K562 (cell line): ENCODE measurements at regions not wholly inside any gene's neighbourhood (a gene's known extent, or its start where the extent isn't known, plus 50 kb on each side); places are given as distances from the start of the nearest gene placed in this dataset.

Source experiments
- HEY1 ChIP-seq: fragments of 250-450 bp; sonication (Bioruptor Pico); IDR thresholded peaks from 2 replicates; pipeline ENCODE4 v1.5.0; 2020; ENCODE audit warnings: mild to moderate bottlenecking, moderate library complexity, borderline replicate concordance
- PML ChIP-seq: IDR thresholded peaks from 2 replicates; pipeline ENCODE4 v1.6.1; 2012; ENCODE audit warnings: low read length, inconsistent platforms
- ZNF318 ChIP-seq, 2 experiments: fragments of 450-650 bp; IDR thresholded peaks; 2 replicates each; pipeline ENCODE4 v1.6.1; 2016; ENCODE audit warnings: mild to moderate bottlenecking in 2 of 2, borderline replicate concordance in 1 of 2, low read depth in 1 of 2, moderate library complexity in 1 of 2

GRCh38 chr10:58109731-58110130 is 158.0 kb downstream of the IPMK start:
- TF ChIP-seq HEY1 (no peak), PML (no peak), ZNF318 (IDR thresholded peaks at IDR 0.05; ENCODE audit: borderline replicate concordance in 1 of 2, low read depth in 1 of 2) (no peak)
